Endothelial cell (in vitro differentiated cells): ENCODE measurements at regions not wholly inside any gene's neighbourhood (a gene's known extent, or its start where the extent isn't known, plus 50 kb on each side); places are given as distances from the start of the nearest gene placed in this dataset.
"Not testable (repeated sequence)": the region's sequence is repeated elsewhere in the genome, so short reads cannot be mapped to it uniquely, and the experiment has no call there.

Source experiments
- DNase-seq: peaks from one replicate; pipeline ENCODE4 v3.0.0; 2021; ENCODE audit warnings: low spot score
- H3K27ac Mint-ChIP-seq: one replicate; pipeline ENCODE4 v1.8.0; 2021; ENCODE audit warnings: mixed read lengths, inconsistent platforms; ENCODE audit not compliant: unreplicated experiment
- H3K27me3 Mint-ChIP-seq: one replicate; pipeline ENCODE4 v1.8.0; 2021; ENCODE audit warnings: mild to moderate bottlenecking, moderate library complexity, mixed read lengths, inconsistent platforms; ENCODE audit not compliant: unreplicated experiment
- H3K36me3 Mint-ChIP-seq: one replicate; pipeline ENCODE4 v1.8.0; 2021; ENCODE audit warnings: mild to moderate bottlenecking, low read depth, mixed read lengths, inconsistent platforms; ENCODE audit not compliant: unreplicated experiment
- H3K4me1 Mint-ChIP-seq: one replicate; pipeline ENCODE4 v1.8.0; 2021; ENCODE audit warnings: mild to moderate bottlenecking, mixed read lengths, inconsistent platforms; ENCODE audit not compliant: unreplicated experiment
- H3K4me3 Mint-ChIP-seq: one replicate; pipeline ENCODE4 v1.8.0; 2021; ENCODE audit warnings: mild to moderate bottlenecking, mixed read lengths, inconsistent platforms; ENCODE audit not compliant: unreplicated experiment
- H3K9me3 Mint-ChIP-seq: one replicate; pipeline ENCODE4 v1.8.0; 2021; ENCODE audit warnings: mixed read lengths, inconsistent platforms; ENCODE audit not compliant: unreplicated experiment
- CTCF ChIP-seq: fragments of 200-600 bp; sonication (generic); IDR thresholded peaks from one replicate; pipeline ENCODE4 v1.5.0; 2021; ENCODE audit warnings: antibody characterized with exemption; ENCODE audit not compliant: unreplicated experiment

GRCh38 chr2:40020997-40021396, 241.9 kb upstream of the THUMPD2 start:
- no peaks in the 10 kb centered on the region for H3K4me1 Mint-ChIP-seq
- peaks cover 2% of the 10 kb centered on the region for H3K27me3 Mint-ChIP-seq
- no peak overlapping the region for H3K27ac Mint-ChIP-seq
- H3K9me3 Mint-ChIP-seq = peaks cover 21% of the 10 kb centered on the region
- TF ChIP-seq CTCF = no peak
- no peak overlapping the region for H3K4me3 Mint-ChIP-seq
- DNase-seq = no peak
- H3K36me3 Mint-ChIP-seq = peaks cover 3% of the 10 kb centered on the region

GRCh38 chr2:40016151-40016885, 237.3 kb upstream of the THUMPD2 start:
- H3K4me3 Mint-ChIP-seq = no peak overlapping the region
- TF ChIP-seq CTCF = no peak
- H3K27me3 Mint-ChIP-seq = no peaks in the 10 kb centered on the region
- H3K9me3 Mint-ChIP-seq = peaks cover 11% of the 10 kb centered on the region
- H3K36me3 Mint-ChIP-seq = no peaks in the 10 kb centered on the region
- H3K4me1 Mint-ChIP-seq = no peaks in the 10 kb centered on the region
- no peak overlapping the region for H3K27ac Mint-ChIP-seq
- DNase-seq = no peak

- not testable (repeated sequence) for H3K9me3 Mint-ChIP-seq, DNase-seq, H3K27me3 Mint-ChIP-seq, H3K4me1 Mint-ChIP-seq, H3K27ac Mint-ChIP-seq, H3K36me3 Mint-ChIP-seq, H3K4me3 Mint-ChIP-seq
Observed at GRCh38 chr2:40013962-40014361, 234.9 kb upstream of the THUMPD2 start.

GRCh38 chr2:40004336-40004735, 225.3 kb upstream of the THUMPD2 start:
- Mint-ChIP-seq H3K27ac (no peak overlapping the region), H3K27me3 (no peaks in the 10 kb centered on the region), H3K9me3 (no peaks in the 10 kb centered on the region), H3K4me3 (no peak overlapping the region), H3K4me1 (peaks cover 4% of the 10 kb centered on the region), H3K36me3 (no peaks in the 10 kb centered on the region)
- no peak for TF ChIP-seq CTCF
- no peak for DNase-seq

- Mint-ChIP-seq H3K27me3 (no peaks in the 10 kb centered on the region), H3K36me3 (no peaks in the 10 kb centered on the region), H3K27ac (no peak overlapping the region), H3K4me3 (no peak overlapping the region), H3K9me3 (no peaks in the 10 kb centered on the region), H3K4me1 (peaks cover 12% of the 10 kb centered on the region)
- no peak for TF ChIP-seq CTCF
- no peak for DNase-seq
Observed at GRCh38 chr2:40002339-40002738, 223.3 kb upstream of the THUMPD2 start.
